Heart right ventricle (tissue), 16 donors: ENCODE measurements at regions not wholly inside any gene's neighbourhood (a gene's known extent, or its start where the extent isn't known, plus 50 kb on each side); places are given as distances from the start of the nearest gene placed in this dataset.

Experiments used
- ATAC-seq, 8 donors: fragments of 200-7000 bp; cut with Tn5 transposase; one replicate each; pipeline ENCODE4 v1.9.1; 2020; ENCODE audit warnings: mild to moderate bottlenecking in 8 of 8, moderate library complexity in 8 of 8, moderate number of reproducible peaks in 1 of 8
- DNase-seq, 2 donors: peaks; one replicate each; pipeline ENCODE4 v3.0.0-alpha.2; 2020
- H3K27ac ChIP-seq, 10 donors: fragments of 200-600 bp; sonication (generic) in 2 of 10; one replicate each; pipeline versions ENCODE4 v1.5.0 to v1.8.0; 2020 to 2022; ENCODE audit warnings: mild to moderate bottlenecking in 3 of 10
- H3K27me3 ChIP-seq, 7 donors: fragments of 200-600 bp; one replicate each; pipeline ENCODE4 v1.8.0; 2021 to 2022; ENCODE audit warnings: mild to moderate bottlenecking in 2 of 7
- H3K36me3 ChIP-seq, 9 donors: fragments of 200-600 bp; sonication (generic) in 1 of 9; one replicate each; pipeline versions ENCODE4 v1.5.0 to v1.8.0; 2020 to 2022; ENCODE audit warnings: mild to moderate bottlenecking in 2 of 9
- H3K4me1 ChIP-seq, 9 donors: fragments of 200-600 bp; sonication (generic) in 1 of 9; one replicate each; pipeline versions ENCODE4 v1.5.0 to v1.8.0; 2020 to 2022; ENCODE audit warnings: mild to moderate bottlenecking in 4 of 9
- H3K4me3 ChIP-seq, 10 donors: fragments of 200-600 bp; sonication (generic) in 2 of 10; one replicate each; pipeline versions ENCODE4 v1.5.0 to v1.8.0; 2020 to 2022; ENCODE audit warnings: mild to moderate bottlenecking in 7 of 10, moderate library complexity in 2 of 10
- H3K9me3 ChIP-seq, 11 donors: fragments of 200-600 bp in 10 of 11; sonication (generic) in 2 of 11; one replicate each; pipeline versions ENCODE4 v1.5.0 to v1.8.0; 2013 to 2022; ENCODE audit warnings: mild to moderate bottlenecking in 2 of 11, control low read depth in 1 of 11, moderate library complexity in 1 of 11
- WGBS, 2 donors: extraction: QIAGEN DNeasy Blood & Tissue Kit; methylation state at CpG; one replicate each; pipeline ENCODE4 v1.1.7; 2013; ENCODE audit warnings: inconsistent platforms in 1 of 2; 5-methylcytosine and 5-hydroxymethylcytosine counted together
- intact Hi-C, 10 donors: fragments of 100-400 bp; cut with DNase I; formaldehyde crosslinking; loops; one replicate each; pipeline versions ENCODE4 v1.11.1 to v1.14.2; 2022
- TF ChIP-seq, protein P1 (sequence below), 9 donors: fragments of 200-600 bp; sonication (generic) in 2 of 9; IDR thresholded peaks; one replicate each; pipeline versions ENCODE4 v1.5.0 to v1.8.0; 2021 to 2022; ENCODE audit warnings: antibody characterized with exemption in 9 of 9, mild to moderate bottlenecking in 5 of 9, moderate library complexity in 1 of 9
- donor health status: Arrhythmogenic right ventricular cardiomyopathy.
- donor health status: ischemic (EF 13 %, LVEDD 7.1; RV severe dilation, severe dysfunction).
- donor health status: healthy with polysubstance abuse.
- donor health status: DM: no; HTN: yes; CAD: no.
- donor health status: DM: no; HTN: no; CAD: no.
- donor health status: ischemic (EF 25% LVEDD 6.9; RV normal size, moderate dysfunction).
- donor health status: ischemic (EF 25% LVEDD 5.7; RV mildly dilated, moderate dysfunction).
- donor health status: healthy.
- donor health status: DM: yes; HTN: yes; CAD: no.
- donor health status: Ischemic cardiomyopathy.
- donor health status: ischemic (EF 35%, LVEDD 5.7; RV mildly dilated, moderate dysfunction).
- donor health status: nonischemic (EF 11% LVEDD 7.7; RV severe dilation, severe dysfunction).
- donor health status: DM: yes; HTN: yes; CAD: no.
- donor health status: PGD.
- donor health status: ischemic (EF 29% LVEDD 5.4; RV normal size, mild dysfunction).
- donor health status: nonischemic (EF 23%, LVEDD 6.1; RV moderate dilation, normal function).

DNA sequence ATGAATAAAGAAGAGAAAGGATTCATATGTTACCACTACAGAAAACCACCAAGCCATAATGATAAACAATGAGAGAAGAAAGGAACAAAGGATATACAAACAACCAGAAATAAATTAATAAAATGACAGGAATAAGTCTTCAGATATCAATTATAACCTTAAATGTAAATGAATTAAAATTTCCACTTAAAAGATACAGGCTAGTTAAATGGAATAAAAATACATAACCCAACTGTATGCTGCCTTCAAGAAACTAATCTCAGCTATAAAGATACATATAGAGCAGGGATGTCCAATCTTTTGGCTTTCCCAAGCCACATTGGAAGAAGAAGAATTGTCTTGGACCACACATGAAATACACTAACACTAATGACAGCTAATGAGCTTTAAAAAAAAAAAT is 135.9 kb upstream of the GJE1 start:
- Histone ChIP-seq H3K36me3 (no peaks in the 10 kb centered on the region), H3K27me3 (no peaks in the 10 kb centered on the region), H3K9me3 (peaks cover 0 to 46% (median 20%) of the 10 kb centered on the region in 11 donors), H3K4me1 (no peaks in the 10 kb centered on the region), H3K27ac (no peak overlapping the region), H3K4me3 (no peak overlapping the region)
- intact Hi-C loops = no loop called here
- no peak for DNase-seq
- TF ChIP-seq, protein P1, sequence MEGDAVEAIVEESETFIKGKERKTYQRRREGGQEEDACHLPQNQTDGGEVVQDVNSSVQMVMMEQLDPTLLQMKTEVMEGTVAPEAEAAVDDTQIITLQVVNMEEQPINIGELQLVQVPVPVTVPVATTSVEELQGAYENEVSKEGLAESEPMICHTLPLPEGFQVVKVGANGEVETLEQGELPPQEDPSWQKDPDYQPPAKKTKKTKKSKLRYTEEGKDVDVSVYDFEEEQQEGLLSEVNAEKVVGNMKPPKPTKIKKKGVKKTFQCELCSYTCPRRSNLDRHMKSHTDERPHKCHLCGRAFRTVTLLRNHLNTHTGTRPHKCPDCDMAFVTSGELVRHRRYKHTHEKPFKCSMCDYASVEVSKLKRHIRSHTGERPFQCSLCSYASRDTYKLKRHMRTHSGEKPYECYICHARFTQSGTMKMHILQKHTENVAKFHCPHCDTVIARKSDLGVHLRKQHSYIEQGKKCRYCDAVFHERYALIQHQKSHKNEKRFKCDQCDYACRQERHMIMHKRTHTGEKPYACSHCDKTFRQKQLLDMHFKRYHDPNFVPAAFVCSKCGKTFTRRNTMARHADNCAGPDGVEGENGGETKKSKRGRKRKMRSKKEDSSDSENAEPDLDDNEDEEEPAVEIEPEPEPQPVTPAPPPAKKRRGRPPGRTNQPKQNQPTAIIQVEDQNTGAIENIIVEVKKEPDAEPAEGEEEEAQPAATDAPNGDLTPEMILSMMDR (IDR thresholded peaks at IDR 0.05) = no peak
- no peak for ATAC-seq

DNA sequence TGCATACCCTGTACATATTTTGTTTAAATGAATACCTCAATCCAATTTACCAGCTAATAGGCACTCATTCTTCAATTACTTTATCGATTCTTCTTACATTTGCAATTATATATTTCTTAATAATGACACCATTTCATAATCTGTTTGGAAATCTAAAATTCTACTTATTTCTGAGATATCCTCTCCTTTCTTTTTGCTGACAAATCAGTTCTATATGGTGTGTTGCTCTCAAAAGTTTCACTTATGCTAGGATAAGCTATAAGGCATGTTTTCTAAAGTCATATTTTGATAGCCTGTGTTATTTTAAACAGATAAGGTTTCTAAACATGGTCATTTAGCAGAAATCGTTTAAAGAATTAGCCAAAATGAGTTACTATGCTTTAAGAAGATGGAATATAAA is 140.6 kb upstream of the GJE1 start:
- ATAC-seq (no peak), DNase-seq (no peak)
- TF ChIP-seq, protein P1 (IDR thresholded peaks at IDR 0.05) = no peak
- no peaks in the 10 kb centered on the region for H3K36me3 ChIP-seq
- intact Hi-C loops = no loop called here
- H3K27ac ChIP-seq = no peak overlapping the region
- no peaks in the 10 kb centered on the region for H3K4me1 ChIP-seq
- 71 to 81% methylated on average over 2 of the region's 2 CpGs for WGBS, 2 donors
- H3K27me3 ChIP-seq = no peaks in the 10 kb centered on the region
- peaks cover 0 to 23% (median 11%) of the 10 kb centered on the region in 11 donors for H3K9me3 ChIP-seq
- H3K4me3 ChIP-seq = no peak overlapping the region

DNA sequence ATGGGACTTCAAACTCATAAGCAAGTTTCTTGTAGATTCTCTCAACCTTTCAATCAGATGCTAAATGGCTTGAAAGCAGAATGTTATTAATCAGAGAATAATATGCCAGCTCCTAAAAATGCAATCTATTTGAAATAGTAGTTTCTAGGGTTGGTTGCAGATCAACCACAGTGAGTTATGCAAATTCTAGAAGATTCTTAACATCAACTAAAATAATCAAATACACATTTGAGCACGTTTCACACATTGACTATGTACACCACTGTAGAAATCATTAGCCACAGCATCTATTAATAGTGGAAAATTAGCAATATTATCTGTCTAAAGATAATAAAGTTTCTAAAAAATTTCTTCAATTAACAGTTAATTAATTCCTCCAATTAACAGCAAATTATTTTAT is 141.9 kb upstream of the GJE1 start:
- intact Hi-C loops = no loop called here
- no peaks in the 10 kb centered on the region for H3K4me1 ChIP-seq
- no peaks in the 10 kb centered on the region for H3K36me3 ChIP-seq
- no peaks in the 10 kb centered on the region for H3K27me3 ChIP-seq
- H3K27ac ChIP-seq = no peak overlapping the region
- peaks cover 0 to 10% (median 0%) of the 10 kb centered on the region in 11 donors for H3K9me3 ChIP-seq
- ATAC-seq (no peak), DNase-seq (no peak)
- H3K4me3 ChIP-seq = no peak overlapping the region
- TF ChIP-seq, protein P1 (IDR thresholded peaks at IDR 0.05) = no peak
- 47 to 67% methylated on average over 1 of the region's 1 CpG for WGBS, 2 donors

DNA sequence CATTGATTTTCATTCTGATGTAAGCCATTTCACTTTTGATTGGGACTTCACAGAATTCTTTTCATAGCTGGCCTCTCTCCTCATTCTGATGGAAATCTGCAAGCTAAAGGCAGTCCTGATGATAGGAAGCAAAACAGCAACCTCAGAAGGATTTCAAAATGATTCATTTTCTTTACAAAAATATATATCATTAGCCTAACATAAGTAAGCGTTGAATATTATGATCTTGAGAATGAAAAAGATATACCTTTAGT is 143.1 kb upstream of the GJE1 start:
- no peaks in the 10 kb centered on the region for H3K36me3 ChIP-seq
- no peak for DNase-seq
- intact Hi-C loops = loop anchor here in 1 of 10 donors (10.0 kb wide), 1 partner anchor 125 kb away; no protein-coding TSS in a partner anchor
- no peaks in the 10 kb centered on the region for H3K4me1 ChIP-seq
- H3K27me3 ChIP-seq = no peaks in the 10 kb centered on the region
- 81 to 92% methylated on average over 1 of the region's 1 CpG for WGBS, 2 donors
- no peak for ATAC-seq
- TF ChIP-seq, protein P1 (IDR thresholded peaks at IDR 0.05) = no peak
- no peak overlapping the region for H3K4me3 ChIP-seq
- no peaks in the 10 kb centered on the region for H3K9me3 ChIP-seq
- no peak overlapping the region for H3K27ac ChIP-seq
